ENCODE measurements at regions not wholly inside any gene's neighbourhood (a gene's known extent, or its start where the extent isn't known, plus 50 kb on each side); places are given as distances from the start of the nearest gene placed in this dataset.

DNA sequence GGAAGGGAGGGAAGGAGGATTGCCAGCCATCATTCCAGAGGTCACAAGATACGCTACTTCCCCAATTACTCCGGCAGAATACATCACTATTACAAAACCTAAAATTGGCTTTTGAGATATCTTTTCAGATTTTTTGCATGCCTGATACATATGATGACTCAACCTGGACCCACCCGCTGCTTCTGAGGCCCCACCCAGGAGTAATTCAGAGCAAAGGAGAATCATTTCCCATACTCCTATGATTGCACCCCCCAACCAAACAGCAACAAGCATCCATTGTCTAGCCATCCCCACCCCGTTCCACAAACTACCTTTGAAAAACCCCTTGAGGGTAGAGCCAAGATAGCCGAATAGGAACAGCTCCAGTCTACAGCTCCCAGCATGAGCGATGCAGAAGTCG lies 163.5 kb upstream of the GJE1 start:
- TF ChIP-seq ZFX (IDR thresholded peaks at IDR 0.05; ENCODE audit: borderline replicate concordance), result no peak
- TF ChIP-seq, protein P1, sequence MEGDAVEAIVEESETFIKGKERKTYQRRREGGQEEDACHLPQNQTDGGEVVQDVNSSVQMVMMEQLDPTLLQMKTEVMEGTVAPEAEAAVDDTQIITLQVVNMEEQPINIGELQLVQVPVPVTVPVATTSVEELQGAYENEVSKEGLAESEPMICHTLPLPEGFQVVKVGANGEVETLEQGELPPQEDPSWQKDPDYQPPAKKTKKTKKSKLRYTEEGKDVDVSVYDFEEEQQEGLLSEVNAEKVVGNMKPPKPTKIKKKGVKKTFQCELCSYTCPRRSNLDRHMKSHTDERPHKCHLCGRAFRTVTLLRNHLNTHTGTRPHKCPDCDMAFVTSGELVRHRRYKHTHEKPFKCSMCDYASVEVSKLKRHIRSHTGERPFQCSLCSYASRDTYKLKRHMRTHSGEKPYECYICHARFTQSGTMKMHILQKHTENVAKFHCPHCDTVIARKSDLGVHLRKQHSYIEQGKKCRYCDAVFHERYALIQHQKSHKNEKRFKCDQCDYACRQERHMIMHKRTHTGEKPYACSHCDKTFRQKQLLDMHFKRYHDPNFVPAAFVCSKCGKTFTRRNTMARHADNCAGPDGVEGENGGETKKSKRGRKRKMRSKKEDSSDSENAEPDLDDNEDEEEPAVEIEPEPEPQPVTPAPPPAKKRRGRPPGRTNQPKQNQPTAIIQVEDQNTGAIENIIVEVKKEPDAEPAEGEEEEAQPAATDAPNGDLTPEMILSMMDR (IDR thresholded peaks at IDR 0.05), result no peak
- no peak overlapping the region for H3K27ac ChIP-seq

DNA sequence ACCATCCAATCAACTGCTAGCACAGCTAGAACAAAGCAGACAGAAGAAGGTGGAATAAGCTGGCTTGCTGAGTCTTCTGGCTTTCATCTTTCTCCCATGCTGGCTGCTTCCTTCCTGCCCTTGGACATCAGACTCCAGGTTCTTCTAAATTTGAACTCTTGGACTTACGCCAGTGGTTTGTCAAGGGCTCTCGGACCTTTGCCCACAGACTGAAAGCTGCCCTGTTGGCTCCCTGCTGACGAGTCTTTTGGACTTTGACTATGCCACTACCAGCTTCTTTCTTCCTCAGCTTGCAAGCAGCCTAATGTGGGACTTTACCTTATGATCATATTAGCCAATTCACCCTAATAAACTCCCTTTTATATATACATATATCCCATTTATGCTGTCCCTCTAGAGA lies 164.1 kb upstream of the GJE1 start:
- no peak for TF ChIP-seq ZFX (IDR thresholded peaks at IDR 0.05; ENCODE audit: borderline replicate concordance)
- TF ChIP-seq, protein P1 (IDR thresholded peaks at IDR 0.05), result no peak
- H3K27ac ChIP-seq, result no peak overlapping the region

DNA sequence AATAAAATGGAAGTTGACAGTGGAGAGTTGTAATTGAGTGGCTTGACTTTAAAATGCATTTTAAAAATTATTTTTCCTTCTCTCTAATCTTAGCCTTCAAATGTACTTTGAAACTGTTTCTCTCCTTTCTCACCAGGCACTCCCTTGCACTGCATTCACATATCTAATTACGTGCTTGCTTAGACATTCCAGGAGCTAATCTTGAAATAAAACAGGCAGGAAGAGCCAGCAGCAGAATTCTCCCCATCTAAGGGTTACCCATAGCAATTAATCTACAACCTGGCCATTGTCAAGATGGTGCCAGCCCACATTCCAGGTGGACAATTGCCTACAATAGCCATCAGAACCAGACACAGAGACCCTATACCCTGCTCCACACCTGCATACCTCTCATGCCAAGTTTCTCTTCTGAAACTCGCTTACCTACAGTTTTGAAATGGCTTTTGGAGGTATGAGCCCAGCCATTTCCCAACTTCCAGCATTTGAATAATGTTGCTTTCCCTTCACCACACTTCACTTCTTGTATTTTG lies 167.6 kb upstream of the GJE1 start:
- no peak overlapping the region for H3K27ac ChIP-seq
- TF ChIP-seq ZFX (IDR thresholded peaks at IDR 0.05; ENCODE audit: borderline replicate concordance), result no peak
- TF ChIP-seq, protein P1 (IDR thresholded peaks at IDR 0.05), result no peak

DNA sequence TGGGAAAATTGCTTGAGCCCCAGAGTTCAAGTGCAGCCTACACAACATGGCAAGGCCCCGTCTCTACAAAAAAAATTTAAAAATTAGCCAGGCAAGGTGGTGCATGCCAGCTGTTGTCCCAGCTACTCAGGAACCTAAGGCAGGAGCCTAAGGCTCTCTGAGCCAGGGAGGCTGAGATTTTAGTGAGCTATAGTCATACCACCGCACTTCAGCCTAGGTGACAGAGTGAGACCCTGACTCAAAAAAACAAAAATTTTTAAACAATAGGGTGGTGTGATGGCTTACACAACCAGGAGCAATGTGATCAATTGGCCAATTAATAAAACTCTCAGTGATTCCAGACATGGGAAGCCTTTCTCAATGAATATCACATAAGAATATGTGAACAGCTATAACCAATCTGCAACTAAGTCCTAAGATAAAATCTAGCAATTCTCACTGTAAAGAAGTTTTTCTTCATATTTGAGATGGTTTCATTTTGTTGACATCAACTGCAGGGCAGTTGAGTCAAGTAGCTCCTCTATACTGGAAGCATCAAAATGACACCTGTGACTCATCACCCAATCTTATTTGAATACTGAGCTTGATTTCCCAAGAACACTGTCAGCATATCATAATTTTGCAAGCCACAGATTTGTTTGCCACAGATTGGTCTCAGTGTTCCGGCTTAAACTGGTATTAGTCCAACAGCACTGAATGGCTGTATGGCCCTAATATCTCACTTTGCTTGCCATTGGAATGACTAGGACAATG lies 169.0 kb upstream of the GJE1 start:
- no peak for TF ChIP-seq ZFX (IDR thresholded peaks at IDR 0.05; ENCODE audit: borderline replicate concordance)
- TF ChIP-seq, protein P1 (IDR thresholded peaks at IDR 0.05), result no peak
- no peak overlapping the region for H3K27ac ChIP-seq

DNA sequence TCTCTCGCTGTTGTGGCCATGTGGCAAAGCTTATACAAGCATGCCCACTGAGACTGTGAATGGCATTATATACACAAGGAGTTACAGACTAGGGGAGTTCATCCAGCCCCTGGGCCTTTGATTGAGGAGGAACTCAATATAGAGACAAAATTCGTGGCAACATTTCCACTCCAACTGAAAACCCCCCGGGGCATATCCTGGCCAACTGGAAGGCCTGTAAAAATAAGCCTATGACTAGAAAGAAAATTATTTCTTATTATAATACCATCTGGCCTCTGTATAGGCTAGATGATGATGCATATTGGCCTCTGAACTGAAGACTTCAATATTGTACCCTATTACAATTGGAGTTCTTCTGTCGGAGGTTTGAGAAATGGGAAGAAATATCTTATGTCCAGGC lies 175.5 kb upstream of the GJE1 start:
- TF ChIP-seq, protein P1 (IDR thresholded peaks at IDR 0.05), result no peak
- TF ChIP-seq ZFX (IDR thresholded peaks at IDR 0.05; ENCODE audit: borderline replicate concordance), result no peak
- no peak overlapping the region for H3K27ac ChIP-seq

DNA sequence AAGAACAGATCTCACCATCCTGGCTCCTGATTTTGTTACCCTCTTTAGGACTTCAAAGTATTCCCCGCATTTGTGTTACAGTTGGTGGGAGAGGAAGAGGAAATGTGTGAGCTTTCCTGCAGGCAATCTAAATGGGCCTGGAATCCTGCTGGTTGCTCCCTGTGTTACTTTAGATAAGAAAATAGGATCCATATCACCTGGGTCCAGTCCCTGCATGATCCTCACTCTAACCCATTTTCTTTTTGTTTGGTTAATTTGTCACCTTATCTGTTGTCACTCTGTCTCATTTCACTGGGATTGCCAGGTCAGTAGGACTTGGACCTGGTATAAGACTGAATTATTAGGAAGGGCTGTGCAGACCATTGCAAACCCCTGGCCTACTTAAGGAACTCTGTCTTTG lies 175.9 kb upstream of the GJE1 start:
- TF ChIP-seq ZFX (IDR thresholded peaks at IDR 0.05; ENCODE audit: borderline replicate concordance), result no peak
- TF ChIP-seq, protein P1 (IDR thresholded peaks at IDR 0.05), result no peak
- no peak overlapping the region for H3K27ac ChIP-seq

DNA sequence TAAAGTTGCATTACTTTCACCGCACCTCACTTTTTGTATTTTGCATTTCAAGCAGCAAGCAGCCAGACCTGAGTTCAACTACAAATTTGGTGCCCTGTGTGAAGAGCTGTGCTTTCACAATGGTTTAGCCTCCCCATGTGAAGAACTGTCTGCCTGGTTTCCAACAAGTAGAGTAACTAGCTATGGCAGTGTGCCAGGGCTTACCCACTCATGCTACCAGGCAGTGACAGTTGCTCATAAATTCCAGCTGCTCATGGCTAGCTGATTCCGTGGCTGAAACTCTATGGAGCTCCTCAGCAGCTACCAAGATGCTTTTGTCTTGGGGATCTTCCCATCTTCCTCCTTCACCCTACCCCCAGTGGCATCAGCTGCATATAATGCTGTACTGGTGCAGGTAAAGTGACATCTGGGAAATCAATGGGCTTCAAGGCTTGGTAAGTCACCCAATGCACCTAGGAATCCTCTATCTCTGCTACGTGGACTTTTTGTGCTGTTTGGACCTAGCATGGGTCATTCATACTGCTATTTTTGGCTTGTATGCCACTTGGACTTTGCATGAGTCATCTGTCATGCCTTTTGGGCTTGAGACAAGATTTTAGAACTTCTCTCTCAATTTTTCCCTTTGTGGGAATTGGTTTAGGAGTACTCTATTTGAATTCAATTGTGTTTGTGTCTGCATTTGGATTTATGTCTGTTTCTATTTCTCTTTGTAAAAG lies 176.5 kb upstream of the GJE1 start:
- TF ChIP-seq, protein P1 (IDR thresholded peaks at IDR 0.05), result no peak
- no peak for TF ChIP-seq ZFX (IDR thresholded peaks at IDR 0.05; ENCODE audit: borderline replicate concordance)
- H3K27ac ChIP-seq, result no peak overlapping the region
